ENCODE measurements at regions not wholly inside any gene's neighbourhood (a gene's known extent, or its start where the extent isn't known, plus 50 kb on each side); places are given as distances from the start of the nearest gene placed in this dataset.

GRCh38 chr10:110387983-110388686, 83.4 kb upstream of the SMNDC1 start:
- TF ChIP-seq CTCF (IDR thresholded peaks at IDR 0.05): no peak

GRCh38 chr10:110388687-110389052, 84.0 kb upstream of the SMNDC1 start:
- no peak for TF ChIP-seq CTCF (IDR thresholded peaks at IDR 0.05)

GRCh38 chr10:110389255-110389654, 84.5 kb upstream of the SMNDC1 start:
- TF ChIP-seq CTCF (IDR thresholded peaks at IDR 0.05): no peak

GRCh38 chr10:110391541-110391940, 86.8 kb upstream of the SMNDC1 start:
- TF ChIP-seq CTCF (IDR thresholded peaks at IDR 0.05): no peak

- TF ChIP-seq CTCF (IDR thresholded peaks at IDR 0.05): no peak
Measured at GRCh38 chr10:110392121-110392520, 87.4 kb upstream of the SMNDC1 start.

- no peak for TF ChIP-seq CTCF (IDR thresholded peaks at IDR 0.05)
Measured at GRCh38 chr10:110392868-110393740, 88.4 kb upstream of the SMNDC1 start.

- no peak for TF ChIP-seq CTCF (IDR thresholded peaks at IDR 0.05)
Measured at GRCh38 chr10:110393866-110394265, 89.1 kb upstream of the SMNDC1 start.

Measured in LNCAP (cell line).